Aorta (tissue), 5 donors: ENCODE measurements at regions not wholly inside any gene's neighbourhood (a gene's known extent, or its start where the extent isn't known, plus 50 kb on each side); places are given as distances from the start of the nearest gene placed in this dataset.

ENCODE experiments used
- ATAC-seq: fragments of 200-7000 bp; cut with Tn5 transposase; one replicate; pipeline ENCODE4 v1.9.1; 2022; ENCODE audit warnings: moderate library complexity; ENCODE audit not compliant: low FRiP score
- DNase-seq, 2 donors: peaks; one replicate each; pipeline ENCODE4 v3.0.0-alpha.2; 2020
- H3K27ac ChIP-seq, 2 donors: one replicate each; pipeline ENCODE4 v1.5.1; 2013; ENCODE audit warnings: low read length in 2 of 2, mild to moderate bottlenecking in 2 of 2, moderate library complexity in 2 of 2, control low read depth in 1 of 2, inconsistent platforms in 1 of 2, low read depth in 1 of 2
- H3K27me3 ChIP-seq, 2 donors: one replicate each; pipeline ENCODE4 v1.6.1; 2013; ENCODE audit warnings: control low read depth in 1 of 2, low read length in 1 of 2, mild to moderate bottlenecking in 1 of 2, moderate library complexity in 1 of 2; ENCODE audit not compliant: insufficient read depth in 2 of 2, control insufficient read depth in 1 of 2
- H3K36me3 ChIP-seq, 2 donors: one replicate each; pipeline ENCODE4 v1.6.1; 2013; ENCODE audit warnings: control low read depth in 1 of 2, low read length in 1 of 2, mild to moderate bottlenecking in 1 of 2; ENCODE audit not compliant: insufficient read depth in 2 of 2, control insufficient read depth in 1 of 2
- H3K4me1 ChIP-seq, 2 donors: one replicate each; pipeline ENCODE4 v1.6.1; 2013; ENCODE audit warnings: low read length in 2 of 2, control low read depth in 1 of 2, mild to moderate bottlenecking in 1 of 2, moderate library complexity in 1 of 2; ENCODE audit not compliant: insufficient read depth in 2 of 2, control insufficient read depth in 1 of 2
- H3K4me3 ChIP-seq, 2 donors: one replicate each; pipeline ENCODE4 v1.5.1; 2013; ENCODE audit warnings: low read length in 2 of 2, control low read depth in 1 of 2, mild to moderate bottlenecking in 1 of 2
- H3K9me3 ChIP-seq: one replicate; pipeline ENCODE4 v1.6.1; 2013; ENCODE audit warnings: mild to moderate bottlenecking, low read length; ENCODE audit not compliant: control insufficient read depth
- WGBS, 2 donors: extraction: QIAGEN DNeasy Blood & Tissue Kit; methylation state at CpG; one replicate each; pipeline ENCODE4 v1.1.7; 2013; 5-methylcytosine and 5-hydroxymethylcytosine counted together
- intact Hi-C, 2 donors: fragments of 100-400 bp; cut with DNase I; formaldehyde crosslinking; loops; one replicate each; pipeline versions ENCODE4 v1.14.2 to v1.15.0; 2022
- donor health status: healthy with polysubstance abuse.
- donor health status: Bipolar disorder and iron deficiency.
- donor health status: DM: no; HTN: no; CAD: no.
- donor health status: DM: no; HTN: no; CAD: no.
- donor health status: DM: yes; HTN: yes; CAD: no.

GRCh38 chr7:142698429-142698828, 50.8 kb upstream of the PRSS1 start:
- ATAC-seq, result no peak
- H3K4me1 ChIP-seq, result no peaks in the 10 kb centered on the region
- no peak overlapping the region for H3K27ac ChIP-seq
- H3K36me3 ChIP-seq, result no peaks in the 10 kb centered on the region
- no peak overlapping the region for H3K4me3 ChIP-seq
- WGBS, 2 donors, result 76 to 78% methylated on average over 1 of the region's 1 CpG
- intact Hi-C loops, result no loop called here
- DNase-seq, result no peak
- peaks cover 1% of the 10 kb centered on the region for H3K9me3 ChIP-seq
- H3K27me3 ChIP-seq, result no peaks in the 10 kb centered on the region

DNA sequence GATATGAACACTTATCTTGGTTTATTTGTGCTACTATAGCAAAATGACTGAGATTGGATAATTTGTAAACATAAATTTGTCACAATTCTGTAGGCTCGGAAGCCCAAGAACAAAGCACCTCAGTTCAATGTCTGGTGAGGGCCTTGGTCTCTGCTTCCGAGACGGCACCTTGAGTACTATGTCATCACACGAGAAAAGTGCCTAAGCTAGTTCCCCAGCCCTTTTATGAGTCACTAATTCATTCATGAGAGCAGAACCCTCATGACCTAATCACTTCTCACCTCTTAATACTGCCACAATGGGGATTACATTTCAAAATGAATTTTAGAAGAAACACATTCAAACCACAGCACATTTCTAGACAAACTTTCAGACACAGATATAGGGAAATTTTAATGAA, 52.0 kb upstream of the PRSS1 start:
- Histone ChIP-seq H3K27ac (no peak overlapping the region), H3K9me3 (no peaks in the 10 kb centered on the region), H3K4me3 (no peak overlapping the region), H3K27me3 (no peaks in the 10 kb centered on the region), H3K4me1 (no peaks in the 10 kb centered on the region), H3K36me3 (no peaks in the 10 kb centered on the region)
- intact Hi-C loops, result no loop called here
- DNase-seq, result no peak
- 79 to 81% methylated on average over 4 of the region's 4 CpGs for WGBS, 2 donors
- ATAC-seq, result no peak

DNA sequence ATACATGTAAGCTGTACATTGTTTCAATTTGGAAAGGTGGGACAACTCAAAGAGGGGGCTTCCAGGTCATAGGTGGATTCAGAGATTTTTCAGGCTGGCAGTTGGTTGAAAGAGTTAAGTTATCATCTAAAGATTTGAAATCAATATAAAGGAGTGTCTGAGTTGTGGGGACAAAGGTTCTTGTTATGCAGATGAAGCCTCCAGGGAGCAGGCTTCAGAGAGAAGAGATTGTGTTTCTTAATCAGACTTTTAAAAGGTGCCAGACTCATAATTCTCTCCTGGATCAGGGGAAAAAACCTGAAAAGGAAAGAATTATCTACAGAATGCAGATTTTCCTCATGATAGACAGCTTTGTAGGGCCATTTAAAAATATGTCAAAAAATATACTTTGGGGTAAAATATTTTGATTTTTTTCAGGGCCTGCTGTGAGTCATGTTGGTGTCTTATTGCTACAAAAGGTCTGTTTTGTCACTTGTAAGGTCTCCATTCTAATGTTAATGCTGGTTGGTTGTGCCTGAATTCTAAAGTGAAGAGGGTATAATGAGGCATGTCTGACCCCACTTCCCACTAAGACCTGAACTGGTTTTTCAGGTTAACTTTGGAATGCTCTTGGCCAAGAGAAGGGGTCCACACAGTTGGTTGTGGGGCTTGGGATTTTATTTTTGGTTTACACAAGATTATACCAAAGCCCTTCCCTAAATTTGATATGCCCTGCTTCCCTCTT, 52.7 kb upstream of the PRSS1 start:
- Histone ChIP-seq H3K9me3 (no peaks in the 10 kb centered on the region), H3K27me3 (no peaks in the 10 kb centered on the region), H3K4me1 (no peaks in the 10 kb centered on the region), H3K36me3 (no peaks in the 10 kb centered on the region), H3K27ac (no peak overlapping the region), H3K4me3 (no peak overlapping the region)
- DNase-seq (no peak), ATAC-seq (no peak)
- intact Hi-C loops, result no loop called here

- Histone ChIP-seq H3K4me1 (no peaks in the 10 kb centered on the region), H3K36me3 (no peaks in the 10 kb centered on the region), H3K9me3 (no peaks in the 10 kb centered on the region), H3K4me3 (no peak overlapping the region), H3K27ac (no peak overlapping the region), H3K27me3 (no peaks in the 10 kb centered on the region)
- no peak for ATAC-seq
- intact Hi-C loops, result no loop called here
- no peak for DNase-seq
Measured at GRCh38 chr7:142693911-142694310, 55.4 kb upstream of the PRSS1 start.

- intact Hi-C loops, result no loop called here
- H3K4me3 ChIP-seq, result no peak overlapping the region
- DNase-seq (no peak), ATAC-seq (no peak)
- no peaks in the 10 kb centered on the region for H3K27me3 ChIP-seq
- no peaks in the 10 kb centered on the region for H3K36me3 ChIP-seq
- WGBS, 2 donors, result 87 to 92% methylated on average over 2 of the region's 2 CpGs
- H3K9me3 ChIP-seq, result no peaks in the 10 kb centered on the region
- no peak overlapping the region for H3K27ac ChIP-seq
- H3K4me1 ChIP-seq, result no peaks in the 10 kb centered on the region
Measured at GRCh38 chr7:142690554-142691182, 58.6 kb upstream of the PRSS1 start.

DNA sequence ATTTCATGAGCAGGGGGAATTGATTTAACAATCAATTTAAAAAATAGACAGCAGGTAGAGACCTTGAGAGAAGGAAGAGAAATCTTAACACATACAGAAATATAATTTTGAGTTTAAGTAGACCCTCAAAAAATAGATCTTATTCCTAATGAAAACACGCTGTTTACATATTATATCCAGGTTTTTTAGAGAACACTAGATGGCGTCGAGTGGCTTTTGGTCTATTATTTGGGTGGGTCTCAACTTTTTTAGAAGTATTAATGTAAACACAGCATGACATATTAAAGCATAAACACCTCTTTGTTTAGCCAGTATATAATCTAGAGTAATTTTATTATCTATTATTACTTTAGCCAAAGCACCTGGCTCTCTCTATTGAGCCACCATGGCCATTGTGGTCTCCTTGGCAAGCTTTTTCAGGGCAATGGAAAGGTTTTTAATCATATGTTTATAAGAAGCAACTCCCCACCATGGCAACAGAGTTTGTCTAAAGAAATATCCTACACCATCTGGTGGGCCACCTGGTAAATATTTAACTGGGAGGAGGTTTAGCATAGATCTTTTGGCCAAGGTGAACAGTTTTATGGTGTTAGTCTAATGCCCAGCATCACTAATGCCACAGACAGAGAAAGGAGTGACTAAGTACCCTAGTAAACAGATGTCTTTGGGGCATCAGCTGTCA, 59.7 kb upstream of the PRSS1 start:
- WGBS, 2 donors, result 69 to 70% methylated on average over 3 of the region's 3 CpGs
- Histone ChIP-seq H3K27me3 (no peaks in the 10 kb centered on the region), H3K27ac (no peak overlapping the region), H3K36me3 (no peaks in the 10 kb centered on the region), H3K9me3 (no peaks in the 10 kb centered on the region), H3K4me1 (no peaks in the 10 kb centered on the region), H3K4me3 (no peak overlapping the region)
- ATAC-seq (no peak), DNase-seq (no peak)
- intact Hi-C loops, result no loop called here

DNA sequence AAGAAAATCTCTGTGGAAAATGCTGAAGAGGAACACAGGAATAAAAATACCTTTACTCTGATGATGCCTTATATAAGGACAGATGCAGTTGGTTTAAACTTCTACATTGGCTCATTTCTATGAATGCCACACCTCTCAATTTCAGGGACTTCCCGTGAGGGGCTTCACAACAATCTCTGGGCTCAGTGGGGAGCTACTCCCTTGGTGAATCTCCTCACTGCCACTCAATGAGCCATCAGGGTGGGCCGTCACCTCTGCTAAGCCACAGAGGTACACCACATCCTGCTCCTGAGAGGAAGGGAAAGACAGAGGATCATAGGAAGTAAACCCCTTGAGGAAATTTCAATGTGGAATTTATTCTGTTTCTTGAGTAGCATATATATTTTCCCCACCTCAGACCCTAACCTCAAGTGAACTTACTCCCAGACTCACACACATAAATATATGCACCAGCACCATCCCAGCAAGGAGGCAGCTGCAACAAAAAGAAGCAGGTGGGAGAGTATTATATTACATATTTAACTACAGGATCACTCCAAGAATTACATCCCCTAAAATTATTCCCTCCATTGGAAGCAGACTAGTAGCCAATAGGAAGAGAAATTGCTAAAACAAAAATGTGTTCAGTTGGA, 63.3 kb upstream of the PRSS1 start:
- Histone ChIP-seq H3K4me3 (no peak overlapping the region), H3K27ac (no peak overlapping the region), H3K4me1 (no peaks in the 10 kb centered on the region), H3K9me3 (no peaks in the 10 kb centered on the region), H3K36me3 (no peaks in the 10 kb centered on the region), H3K27me3 (no peaks in the 10 kb centered on the region)
- ATAC-seq (no peak), DNase-seq (no peak)
- intact Hi-C loops, result no loop called here
- WGBS, 2 donors, result 69 to 81% methylated on average over 2 of the region's 2 CpGs

DNA sequence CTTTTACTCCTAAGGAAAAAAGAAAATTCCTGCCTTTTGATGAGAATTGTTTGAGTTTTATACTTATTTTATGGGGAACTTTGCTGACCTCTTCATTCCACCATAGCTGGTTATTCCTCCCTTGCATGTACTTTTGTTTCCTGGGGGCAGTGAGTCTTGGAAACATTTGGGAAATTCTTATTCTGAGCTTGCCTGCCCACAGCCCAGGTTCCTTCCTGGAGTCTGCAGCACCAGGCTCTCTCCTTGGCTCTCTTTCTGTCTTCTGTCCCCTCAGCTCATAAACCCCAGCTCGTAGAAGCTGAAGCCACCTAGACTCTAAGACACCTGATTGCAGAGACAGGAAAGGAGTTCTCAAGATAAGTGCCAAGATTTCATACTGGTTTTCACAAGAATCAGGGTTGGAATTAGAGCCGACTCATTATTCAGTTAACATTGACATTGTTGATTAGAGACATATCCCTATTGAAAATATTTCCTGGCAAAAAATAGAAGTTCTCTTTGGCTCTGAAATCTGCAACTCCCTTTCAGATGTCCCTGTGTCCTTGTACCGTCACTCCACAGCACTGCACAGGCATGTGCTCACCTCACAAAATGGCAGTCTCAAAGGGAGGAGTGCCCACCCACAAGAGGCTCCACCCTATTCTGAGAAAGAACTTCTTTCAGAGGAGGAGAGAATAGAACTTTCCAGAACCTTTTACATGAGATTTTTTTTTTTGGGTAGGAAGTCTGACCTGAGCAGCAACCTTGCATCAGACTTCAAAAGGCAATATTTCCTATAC, 67.8 kb upstream of the PRSS1 start:
- H3K27me3 ChIP-seq, result no peaks in the 10 kb centered on the region
- WGBS, 2 donors, result 82 to 85% methylated on average over 3 of the region's 3 CpGs
- no peaks in the 10 kb centered on the region for H3K4me1 ChIP-seq
- H3K36me3 ChIP-seq, result no peaks in the 10 kb centered on the region
- DNase-seq, result no peak
- H3K27ac ChIP-seq, result no peak overlapping the region
- no peak for ATAC-seq
- intact Hi-C loops, result no loop called here
- H3K4me3 ChIP-seq, result no peak overlapping the region
- no peaks in the 10 kb centered on the region for H3K9me3 ChIP-seq
